ENCODE measurements at regions not wholly inside any gene's neighbourhood (a gene's known extent, or its start where the extent isn't known, plus 50 kb on each side); places are given as distances from the start of the nearest gene placed in this dataset.

- no peak overlapping the region for H3K4me3 ChIP-seq
- WGBS, 4 donors = 86 to 91% (median 87%) methylated on average over 7 of the region's 7 CpGs
- intact Hi-C loops (cut with DNase I) = no loop called here
- no peaks in the 10 kb centered on the region for H3K36me3 ChIP-seq (replicated peaks in 1 of 2)
- no peak for DNase-seq
- no peak overlapping the region for H3K27ac ChIP-seq
- no peaks in the 10 kb centered on the region for H3K27me3 ChIP-seq
- no peaks in the 10 kb centered on the region for H3K4me1 ChIP-seq (replicated peaks in 1 of 2)
- no peaks in the 10 kb centered on the region for H3K9me3 ChIP-seq (replicated peaks in 1 of 3)
- TF ChIP-seq CTCF (IDR thresholded peaks at IDR 0.05) (no peak), POLR2A (IDR thresholded peaks at IDR 0.05) (no peak)
These were observed 143.8 kb downstream of the AXIN2 start for GRCh38 chr17:65417406-65418221.

GRCh38 chr17:65415991-65416390 is 145.5 kb downstream of the AXIN2 start:
- no peaks in the 10 kb centered on the region for H3K36me3 ChIP-seq (replicated peaks in 1 of 2)
- 63 to 77% (median 71%) methylated on average over 5 of the region's 5 CpGs for WGBS, 4 donors
- no peaks in the 10 kb centered on the region for H3K9me3 ChIP-seq (replicated peaks in 1 of 3)
- H3K27ac ChIP-seq = no peak overlapping the region
- no peak overlapping the region for H3K4me3 ChIP-seq
- no peak for DNase-seq
- TF ChIP-seq CTCF (IDR thresholded peaks at IDR 0.05) (no peak), POLR2A (IDR thresholded peaks at IDR 0.05) (no peak)
- no peaks in the 10 kb centered on the region for H3K4me1 ChIP-seq (replicated peaks in 1 of 2)
- intact Hi-C loops (cut with DNase I) = no loop called here
- H3K27me3 ChIP-seq = no peaks in the 10 kb centered on the region

GRCh38 chr17:65413390-65413789 is 148.1 kb downstream of the AXIN2 start:
- intact Hi-C loops (cut with DNase I) = no loop called here
- DNase-seq = no peak
- H3K9me3 ChIP-seq (replicated peaks in 1 of 3) = no peaks in the 10 kb centered on the region
- H3K4me3 ChIP-seq = no peak overlapping the region
- no peaks in the 10 kb centered on the region for H3K4me1 ChIP-seq (replicated peaks in 1 of 2)
- no peaks in the 10 kb centered on the region for H3K27me3 ChIP-seq
- no peak for TF ChIP-seq POLR2A (IDR thresholded peaks at IDR 0.05)
- no peak for TF ChIP-seq CTCF (IDR thresholded peaks at IDR 0.05)
- no peak overlapping the region for H3K27ac ChIP-seq
- WGBS, 4 donors = 71 to 78% (median 73%) methylated on average over 2 of the region's 2 CpGs
- H3K36me3 ChIP-seq (replicated peaks in 1 of 2) = no peaks in the 10 kb centered on the region

- Histone ChIP-seq H3K9me3 (replicated peaks in 1 of 3) (no peaks in the 10 kb centered on the region), H3K27me3 (no peaks in the 10 kb centered on the region), H3K4me3 (no peak overlapping the region), H3K36me3 (replicated peaks in 1 of 2) (no peaks in the 10 kb centered on the region), H3K4me1 (replicated peaks in 1 of 2) (no peaks in the 10 kb centered on the region), H3K27ac (no peak overlapping the region)
- 36 to 58% (median 48%) methylated on average over 1 of the region's 1 CpG for WGBS, 4 donors
- intact Hi-C loops (cut with DNase I) = no loop called here
- no peak for TF ChIP-seq CTCF (IDR thresholded peaks at IDR 0.05)
- DNase-seq = no peak
These were observed 152.1 kb downstream of the AXIN2 start for GRCh38 chr17:65409381-65409780.
